Panc1 (cell line): ENCODE measurements at regions not wholly inside any gene's neighbourhood (a gene's known extent, or its start where the extent isn't known, plus 50 kb on each side); places are given as distances from the start of the nearest gene placed in this dataset.

Source experiments
- ATAC-seq: fragments of 200-7000 bp; cut with Tn5 transposase; 2 replicates; pipeline ENCODE4 v1.9.1; 2020; ENCODE audit warnings: mild to moderate bottlenecking, moderate library complexity
- BruUV-seq: library from RNA; stranded (reverse); fragments of 400-500 nt; replicated peaks from 2 replicates; lab custom pipeline; 2021; lab: Mats Ljungman, UMichigan
- CTCF ChIA-PET: fragments of 300-600 bp; sonication (Branson Sonifier 250); formaldehyde crosslinking; loops from one replicate; lab custom pipeline; 2022; ENCODE audit warnings: antibody characterized with exemption; lab: Charles Lee
- POLR2A ChIA-PET: fragments of 300-600 bp; sonication (Branson Sonifier 250); formaldehyde crosslinking; loops from one replicate; lab custom pipeline; 2022; ENCODE audit warnings: antibody characterized with exemption; lab: Charles Lee
- DNase-seq: peaks from one replicate; pipeline ENCODE4 v3.0.0-alpha.2; 2010; ENCODE audit warnings: low read depth, low spot score
- H3K27ac ChIP-seq: 2 replicates; pipeline ENCODE4 v1.5.1; 2011; ENCODE audit warnings: mild to moderate bottlenecking, low read length, inconsistent platforms
- H3K27me3 ChIP-seq: fragments of 200-500 bp; sonication (Bioruptor generic); 2 replicates; pipeline ENCODE4 v1.6.0; 2014; ENCODE audit warnings: low read length, inconsistent platforms; ENCODE audit not compliant: control insufficient read depth, insufficient read depth
- H3K36me3 ChIP-seq: fragments of 200-500 bp; sonication (Bioruptor generic); 2 replicates; pipeline ENCODE4 v1.5.1; 2014; ENCODE audit warnings: inconsistent platforms, mild to moderate bottlenecking, low read length, moderate library complexity; ENCODE audit not compliant: control insufficient read depth, insufficient read depth
- H3K4me1 ChIP-seq: 2 replicates; pipeline ENCODE4 v1.5.1; 2011; ENCODE audit warnings: inconsistent platforms, mild to moderate bottlenecking, low read length, moderate library complexity; ENCODE audit not compliant: control insufficient read depth, insufficient read depth
- H3K4me3 ChIP-seq, 2 experiments: 2 replicates each; pipeline ENCODE4 v1.5.1; 2011 to 2012; ENCODE audit warnings: low read depth in 2 of 2, low read length in 2 of 2, mild to moderate bottlenecking in 2 of 2, inconsistent platforms in 1 of 2, moderate library complexity in 1 of 2
- H3K9me3 ChIP-seq: fragments of 200-500 bp; sonication (Bioruptor generic); 2 replicates; pipeline ENCODE4 v1.5.1; 2014; ENCODE audit warnings: low read depth, mild to moderate bottlenecking, inconsistent platforms, low read length, moderate library complexity; ENCODE audit not compliant: control insufficient read depth, insufficient read depth
- CTCF ChIP-seq: fragments of 450-650 bp; IDR thresholded peaks from 2 replicates; pipeline ENCODE4 v1.5.1; 2017; ENCODE audit warnings: mild to moderate bottlenecking
- POLR2AphosphoS5 ChIP-seq: IDR thresholded peaks from 2 replicates; pipeline ENCODE4 v1.6.1; 2012; ENCODE audit warnings: mild to moderate bottlenecking, low read depth, low read length, moderate library complexity
- SIN3A ChIP-seq: IDR thresholded peaks from 2 replicates; pipeline ENCODE4 v1.6.1; 2012; ENCODE audit warnings: low read depth, mild to moderate bottlenecking, low read length, moderate library complexity, borderline replicate concordance; ENCODE audit not compliant: insufficient read depth
- TCF7L2 ChIP-seq: IDR thresholded peaks from 2 replicates; pipeline ENCODE4 v1.6.1; 2011; ENCODE audit warnings: mild to moderate bottlenecking, low read depth, low read length, inconsistent platforms
- in situ Hi-C: cut with HindIII; loops from 2 replicates; pipeline ENCODE4 v1.10.0; 2016; ENCODE audit warnings: low sequenced_read_pairs, low pct_unique_long_range_greater_than_20kb
- intact Hi-C: fragments of 100-400 bp; cut with micrococcal nuclease; formaldehyde crosslinking; loops from one replicate; pipeline ENCODE4 v1.10.0; 2022; ENCODE audit not compliant: unreplicated experiment
- TF ChIP-seq, protein P1 (sequence below), 2 experiments: IDR thresholded peaks; 2 replicates each; pipeline ENCODE4 v1.6.1; 2011 to 2012; ENCODE audit warnings: low read depth in 2 of 2, control low read depth in 1 of 2, low read length in 1 of 2, mild to moderate bottlenecking in 1 of 2, moderate library complexity in 1 of 2; ENCODE audit not compliant: insufficient read depth in 1 of 2

- H3K27me3 ChIP-seq = no peaks in the 10 kb centered on the region
- POLR2A ChIA-PET = interaction anchor here (0.7 kb wide), 1 partner anchor 30 kb away, joined by 3 read pairs; no protein-coding TSS in a partner anchor
- intact Hi-C loops (no loop called here), in situ Hi-C loops (no loop called here)
- no peak overlapping the region for H3K4me3 ChIP-seq
- no peak for TF ChIP-seq TCF7L2
- TF ChIP-seq SIN3A = no peak
- no peak for TF ChIP-seq CTCF
- no peak for TF ChIP-seq POLR2AphosphoS5
- no peak overlapping the region for H3K27ac ChIP-seq
- CTCF ChIA-PET = no interaction called here
- H3K9me3 ChIP-seq = no peaks in the 10 kb centered on the region
- H3K36me3 ChIP-seq = no peaks in the 10 kb centered on the region
- no peaks in the 10 kb centered on the region for H3K4me1 ChIP-seq
- DNase-seq (no peak), ATAC-seq (no peak)
- BruUV-seq = no TSS peak
Measured at GRCh38 chr5:106085136-106085535, 1585.6 kb downstream of the EFNA5 start.

- Histone ChIP-seq H3K27ac (no peak overlapping the region), H3K4me1 (no peaks in the 10 kb centered on the region), H3K27me3 (no peaks in the 10 kb centered on the region), H3K4me3 (no peak overlapping the region), H3K36me3 (no peaks in the 10 kb centered on the region), H3K9me3 (no peaks in the 10 kb centered on the region)
- TF ChIP-seq, protein P1, sequence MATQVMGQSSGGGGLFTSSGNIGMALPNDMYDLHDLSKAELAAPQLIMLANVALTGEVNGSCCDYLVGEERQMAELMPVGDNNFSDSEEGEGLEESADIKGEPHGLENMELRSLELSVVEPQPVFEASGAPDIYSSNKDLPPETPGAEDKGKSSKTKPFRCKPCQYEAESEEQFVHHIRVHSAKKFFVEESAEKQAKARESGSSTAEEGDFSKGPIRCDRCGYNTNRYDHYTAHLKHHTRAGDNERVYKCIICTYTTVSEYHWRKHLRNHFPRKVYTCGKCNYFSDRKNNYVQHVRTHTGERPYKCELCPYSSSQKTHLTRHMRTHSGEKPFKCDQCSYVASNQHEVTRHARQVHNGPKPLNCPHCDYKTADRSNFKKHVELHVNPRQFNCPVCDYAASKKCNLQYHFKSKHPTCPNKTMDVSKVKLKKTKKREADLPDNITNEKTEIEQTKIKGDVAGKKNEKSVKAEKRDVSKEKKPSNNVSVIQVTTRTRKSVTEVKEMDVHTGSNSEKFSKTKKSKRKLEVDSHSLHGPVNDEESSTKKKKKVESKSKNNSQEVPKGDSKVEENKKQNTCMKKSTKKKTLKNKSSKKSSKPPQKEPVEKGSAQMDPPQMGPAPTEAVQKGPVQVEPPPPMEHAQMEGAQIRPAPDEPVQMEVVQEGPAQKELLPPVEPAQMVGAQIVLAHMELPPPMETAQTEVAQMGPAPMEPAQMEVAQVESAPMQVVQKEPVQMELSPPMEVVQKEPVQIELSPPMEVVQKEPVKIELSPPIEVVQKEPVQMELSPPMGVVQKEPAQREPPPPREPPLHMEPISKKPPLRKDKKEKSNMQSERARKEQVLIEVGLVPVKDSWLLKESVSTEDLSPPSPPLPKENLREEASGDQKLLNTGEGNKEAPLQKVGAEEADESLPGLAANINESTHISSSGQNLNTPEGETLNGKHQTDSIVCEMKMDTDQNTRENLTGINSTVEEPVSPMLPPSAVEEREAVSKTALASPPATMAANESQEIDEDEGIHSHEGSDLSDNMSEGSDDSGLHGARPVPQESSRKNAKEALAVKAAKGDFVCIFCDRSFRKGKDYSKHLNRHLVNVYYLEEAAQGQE (IDR thresholded peaks at IDR 0.05; ENCODE audit: insufficient read depth in 1 of 2, low read depth in 2 of 2, low read length in 1 of 2) = no peak
- TF ChIP-seq CTCF = no peak
- no peak for TF ChIP-seq POLR2AphosphoS5
- TF ChIP-seq SIN3A = no peak
- no peak for TF ChIP-seq TCF7L2
- ATAC-seq = no peak
- in situ Hi-C loops = no loop called here
- ChIA-PET POLR2A (no interaction called here), CTCF (no interaction called here)
- intact Hi-C loops = no loop called here
- DNase-seq = no peak
- no TSS peak for BruUV-seq
Measured at GRCh38 chr5:106080535-106080934, 1590.2 kb downstream of the EFNA5 start.

DNA sequence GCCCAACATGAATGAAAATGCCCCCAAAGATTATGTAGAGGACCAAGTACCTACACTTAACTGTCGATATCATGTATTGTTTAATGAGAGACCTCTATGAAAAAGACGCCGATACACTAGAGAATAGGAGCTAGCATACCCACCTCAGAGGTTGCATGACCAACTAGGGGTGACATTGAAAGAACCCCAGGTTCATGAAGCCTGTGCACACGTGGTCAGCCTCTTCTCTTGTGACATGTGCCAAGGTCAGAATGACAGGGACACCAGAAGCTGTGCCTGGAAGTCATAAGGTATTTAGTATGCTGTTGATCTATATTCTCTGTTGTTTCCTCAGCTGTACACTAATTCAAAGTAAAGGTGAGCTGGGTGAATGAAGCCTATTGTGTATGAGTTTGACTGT, 1594.1 kb downstream of the EFNA5 start:
- ATAC-seq (no peak), DNase-seq (no peak)
- CTCF ChIA-PET = no interaction called here
- intact Hi-C loops (no loop called here), in situ Hi-C loops (no loop called here)
- Histone ChIP-seq H3K9me3 (no peaks in the 10 kb centered on the region), H3K36me3 (no peaks in the 10 kb centered on the region), H3K27me3 (no peaks in the 10 kb centered on the region), H3K4me1 (no peaks in the 10 kb centered on the region), H3K4me3 (no peak overlapping the region), H3K27ac (no peak overlapping the region)
- POLR2A ChIA-PET = interaction anchor here (0.6 to 0.7 kb wide), 2 partner anchors 32 to 1456 kb away, joined by 3 read pairs; no protein-coding TSS in a partner anchor
- TF ChIP-seq POLR2AphosphoS5 (no peak), SIN3A (no peak), CTCF (no peak), TCF7L2 (no peak)
- TF ChIP-seq, protein P1 (IDR thresholded peaks at IDR 0.05; ENCODE audit: insufficient read depth in 1 of 2, low read depth in 2 of 2, low read length in 1 of 2) = no peak
- no TSS peak for BruUV-seq
